22Rv1 (cell line): ENCODE measurements at regions not wholly inside any gene's neighbourhood (a gene's known extent, or its start where the extent isn't known, plus 50 kb on each side); places are given as distances from the start of the nearest gene placed in this dataset.

ENCODE experiments used
- ZFX ChIP-seq: fragments of 450-650 bp; IDR thresholded peaks from 2 replicates; pipeline ENCODE4 v1.6.1; 2017; ENCODE audit warnings: antibody characterized with exemption, borderline replicate concordance
- TF ChIP-seq, protein P1 (sequence below): fragments of 450-650 bp; IDR thresholded peaks from 2 replicates; pipeline ENCODE4 v1.5.1; 2017; ENCODE audit warnings: mild to moderate bottlenecking

- TF ChIP-seq, protein P1, sequence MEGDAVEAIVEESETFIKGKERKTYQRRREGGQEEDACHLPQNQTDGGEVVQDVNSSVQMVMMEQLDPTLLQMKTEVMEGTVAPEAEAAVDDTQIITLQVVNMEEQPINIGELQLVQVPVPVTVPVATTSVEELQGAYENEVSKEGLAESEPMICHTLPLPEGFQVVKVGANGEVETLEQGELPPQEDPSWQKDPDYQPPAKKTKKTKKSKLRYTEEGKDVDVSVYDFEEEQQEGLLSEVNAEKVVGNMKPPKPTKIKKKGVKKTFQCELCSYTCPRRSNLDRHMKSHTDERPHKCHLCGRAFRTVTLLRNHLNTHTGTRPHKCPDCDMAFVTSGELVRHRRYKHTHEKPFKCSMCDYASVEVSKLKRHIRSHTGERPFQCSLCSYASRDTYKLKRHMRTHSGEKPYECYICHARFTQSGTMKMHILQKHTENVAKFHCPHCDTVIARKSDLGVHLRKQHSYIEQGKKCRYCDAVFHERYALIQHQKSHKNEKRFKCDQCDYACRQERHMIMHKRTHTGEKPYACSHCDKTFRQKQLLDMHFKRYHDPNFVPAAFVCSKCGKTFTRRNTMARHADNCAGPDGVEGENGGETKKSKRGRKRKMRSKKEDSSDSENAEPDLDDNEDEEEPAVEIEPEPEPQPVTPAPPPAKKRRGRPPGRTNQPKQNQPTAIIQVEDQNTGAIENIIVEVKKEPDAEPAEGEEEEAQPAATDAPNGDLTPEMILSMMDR, result no peak
- TF ChIP-seq ZFX, result no peak
Observed at GRCh38 chr7:138176060-138176459, 99.8 kb downstream of the AKR1D1 start.
